HG03520 (cell line): ENCODE measurements at regions not wholly inside any gene's neighbourhood (a gene's known extent, or its start where the extent isn't known, plus 50 kb on each side); places are given as distances from the start of the nearest gene placed in this dataset.
"Not testable (repeated sequence)": the region's sequence is repeated elsewhere in the genome, so short reads cannot be mapped to it uniquely, and the experiment has no call there.

Source experiments
- ATAC-seq: cut with Tn5 transposase; IDR thresholded peaks from one replicate; pipeline ENCODE4 v1.9.1; 2021; ENCODE audit warnings: mild to moderate bottlenecking, moderate library complexity; ENCODE audit not compliant: unreplicated experiment

DNA sequence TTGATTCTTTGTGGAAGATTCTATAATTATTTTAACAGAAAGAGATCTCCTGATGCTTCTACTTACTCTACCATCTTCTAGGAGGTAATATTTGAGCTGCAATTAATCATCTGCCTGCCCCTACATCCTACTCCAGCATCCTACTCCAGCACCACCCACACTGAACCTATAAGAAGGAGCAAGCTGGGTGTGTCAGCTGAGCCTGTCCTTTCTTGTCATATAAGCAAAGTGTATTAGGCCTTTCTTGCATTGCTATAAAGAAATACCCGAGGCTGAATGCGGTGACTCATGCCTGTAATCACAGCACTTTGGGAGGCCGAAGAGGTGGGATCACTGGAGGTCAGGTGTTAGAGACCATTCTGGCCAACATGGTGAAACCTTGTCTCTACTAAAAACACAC, 84.2 kb upstream of the ARG1 start:
- ATAC-seq, result no peak

- ATAC-seq, result no peak
Measured at GRCh38 chr6:131490441-131490840, 82.6 kb upstream of the ARG1 start.

DNA sequence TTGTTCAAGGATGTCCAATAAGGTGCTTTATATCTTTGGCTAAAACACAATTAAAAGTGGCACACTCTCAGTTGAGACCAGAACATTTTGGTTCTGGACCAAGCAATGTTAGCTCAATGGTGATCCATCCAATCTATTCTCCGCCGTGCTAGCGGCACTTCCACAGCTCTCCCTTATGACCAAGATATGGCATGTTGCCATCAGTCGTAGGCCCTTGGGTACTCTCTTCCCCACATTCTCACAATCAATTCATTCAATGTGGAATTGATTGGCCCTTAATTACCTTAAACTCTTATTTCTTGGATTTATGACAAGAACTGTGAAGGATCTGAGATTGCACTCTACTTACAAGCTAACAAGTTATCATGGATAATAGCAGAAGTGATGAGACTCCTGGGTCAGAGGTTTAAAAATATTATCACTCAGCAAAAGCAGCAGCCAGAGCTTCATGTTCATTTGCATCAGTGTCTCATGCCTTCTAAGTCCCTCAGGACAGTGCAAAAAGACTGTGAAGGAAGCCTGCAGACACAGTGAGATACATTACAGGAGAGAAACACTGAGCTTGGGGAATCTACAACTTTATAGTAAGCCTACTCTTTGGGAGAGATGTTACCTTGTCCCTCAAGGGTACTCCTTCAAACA, 80.0 kb upstream of the ARG1 start:
- ATAC-seq, result no peak

- ATAC-seq, result not testable (repeated sequence)
Measured at GRCh38 chr6:131504387-131504786, 68.6 kb upstream of the ARG1 start.

DNA sequence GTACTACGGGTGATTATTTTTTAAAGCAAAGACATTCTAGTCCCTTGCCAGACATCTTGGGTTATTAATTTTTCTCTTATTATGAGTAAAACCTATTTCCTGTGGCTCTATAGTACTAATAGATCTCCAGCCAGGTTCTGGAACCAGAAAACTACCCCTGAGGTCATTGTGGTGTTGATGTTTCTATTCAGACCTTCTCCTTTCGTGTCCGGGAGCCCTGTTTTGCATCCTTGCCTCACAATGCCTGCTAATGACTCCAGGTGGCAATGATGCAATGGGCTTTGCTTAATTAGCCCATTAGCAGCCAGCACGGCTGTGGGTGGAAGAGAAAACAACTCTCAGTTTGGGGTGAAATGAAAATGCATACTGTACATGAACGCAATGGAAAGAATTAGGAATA, 62.9 kb upstream of the ARG1 start:
- ATAC-seq, result peak; percentile 96

- no peak for ATAC-seq
Measured at GRCh38 chr6:131510591-131510990, 62.4 kb upstream of the ARG1 start.

DNA sequence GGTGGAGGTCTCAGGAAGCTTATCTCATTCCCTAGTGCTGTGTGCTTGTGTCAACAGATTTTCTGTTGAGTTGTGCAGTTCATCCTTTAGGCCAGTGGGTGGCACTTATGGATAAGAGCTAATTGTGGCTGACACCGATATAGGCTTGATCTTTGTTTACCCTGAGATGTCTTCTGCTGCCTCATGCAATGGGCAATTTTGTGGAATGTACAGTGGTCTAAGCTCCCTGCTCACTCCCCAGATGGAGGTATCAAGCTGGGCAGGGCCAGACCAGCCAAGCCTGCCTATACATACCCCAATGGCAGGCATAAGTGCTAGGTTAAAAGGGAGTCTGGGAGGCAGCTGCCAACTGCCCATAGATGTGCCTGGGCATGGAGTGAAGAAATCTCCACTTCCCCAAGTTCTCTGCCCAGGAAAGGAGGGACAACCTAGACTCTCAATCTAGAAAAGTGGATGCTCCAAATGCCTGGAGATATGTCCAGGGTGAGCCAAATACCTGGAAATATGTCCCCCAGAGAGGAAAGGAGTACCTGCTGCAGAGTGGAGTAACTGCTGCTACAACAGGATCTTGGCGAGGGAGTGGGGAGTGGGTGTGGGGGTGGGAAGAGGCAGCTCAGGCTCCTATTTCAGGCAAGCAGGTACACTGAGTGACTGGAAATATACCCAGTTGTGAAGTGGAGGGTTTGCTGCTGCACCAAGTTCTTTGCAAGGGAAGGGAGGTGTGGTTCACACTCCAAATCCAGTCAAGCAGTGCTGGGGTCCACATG, 53.2 kb upstream of the ARG1 start:
- ATAC-seq, result peak; percentile 98
